Body of pancreas (tissue), 4 donors: ENCODE measurements at regions not wholly inside any gene's neighbourhood (a gene's known extent, or its start where the extent isn't known, plus 50 kb on each side); places are given as distances from the start of the nearest gene placed in this dataset.

Source experiments
- CTCF ChIP-seq, 7 experiments: fragments of 450-650 bp in 4 of 7; fragments of 200-600 bp in 3 of 7; sonication (generic) in 3 of 7; IDR thresholded peaks; one replicate each; pipeline ENCODE4 v1.5.1; 2016 to 2019; ENCODE audit warnings: antibody characterized with exemption in 7 of 7
- POLR2A ChIP-seq, 3 donors: fragments of 450-650 bp; IDR thresholded peaks; one replicate each; pipeline ENCODE4 v1.6.1; 2016; ENCODE audit warnings: antibody characterized with exemption in 3 of 3, mild to moderate bottlenecking in 2 of 3

GRCh38 chr7:159263430-159263829 is 118.8 kb upstream of the VIPR2 start:
- TF ChIP-seq CTCF (IDR thresholded peaks at IDR 0.05) (no peak), POLR2A (IDR thresholded peaks at IDR 0.05) (no peak)
